Motor neuron (in vitro differentiated cells): ENCODE measurements at regions not wholly inside any gene's neighbourhood (a gene's known extent, or its start where the extent isn't known, plus 50 kb on each side); places are given as distances from the start of the nearest gene placed in this dataset.

Source experiments
- ATAC-seq, 8 experiments: fragments of 200-7000 bp; cut with Tn5 transposase; replicated peaks in 6 of 8; 2 replicates each; pipeline ENCODE4 v1.8.0; 2021; ENCODE audit warnings: mild to moderate bottlenecking in 8 of 8, moderate library complexity in 8 of 8
- H3K27ac ChIP-seq, 2 donors: fragments of 250-450 bp; sonication (Bioruptor Pico); 2 replicates each; pipeline ENCODE4 v1.9.0; 2021; ENCODE audit warnings: antibody characterized with exemption in 2 of 2, mild to moderate bottlenecking in 2 of 2, moderate library complexity in 1 of 2
- H3K4me1 ChIP-seq, 2 donors: fragments of 250-450 bp; sonication (Bioruptor Pico); replicated peaks in 1 of 2; 2 replicates each; pipeline ENCODE4 v1.6.1; 2021; ENCODE audit warnings: antibody characterized with exemption in 2 of 2, mild to moderate bottlenecking in 2 of 2, moderate library complexity in 1 of 2
- H3K4me3 ChIP-seq, 5 donors: fragments of 250-450 bp; sonication (Bioruptor Pico); 2 replicates each; pipeline ENCODE4 v1.9.0; 2021; ENCODE audit warnings: antibody characterized with exemption in 5 of 5, mild to moderate bottlenecking in 5 of 5, moderate library complexity in 4 of 5
- WGBS, 10 experiments: fragments of 450-650 bp; shearing (Covaris generic); methylation state at CpG; one replicate each; pipeline ENCODE4 v1.0.0; 2022; 5-methylcytosine and 5-hydroxymethylcytosine counted together
- in situ Hi-C, 9 experiments: fragments of 400-800 bp; cut with MboI; loops; one replicate each; pipeline ENCODE4 v1.15.0; 2021; ENCODE audit warnings: low sequenced_read_pairs in 9 of 9, low pct_unique_long_range_greater_than_20kb in 2 of 9; ENCODE audit not compliant: unreplicated experiment in 9 of 9

- WGBS, 10 experiments, result 0 to 100% (median 92%) methylated on average over 1 to 5 of the region's 7 CpGs; no CpG with 5 or more reads in 2 of the 10 experiments
- peak in 2 of 8 experiments; percentile 19 to 49 for ATAC-seq
- in situ Hi-C loops, result loop anchor here in 1 of 9 experiments (25.0 kb wide), 1 partner anchor 99 kb away; no protein-coding TSS in a partner anchor
- H3K4me3 ChIP-seq, result no peak overlapping the region
- peaks cover 16 to 26% of the 10 kb centered on the region in 2 donors for H3K4me1 ChIP-seq
- H3K27ac ChIP-seq, result no peak overlapping the region
Observed at GRCh38 chr1:93738075-93738622, 56.5 kb upstream of the BCAR3 start.

GRCh38 chr1:93735722-93736121, 54.1 kb upstream of the BCAR3 start:
- WGBS, 10 experiments, result 60 to 100% (median 97%) methylated on average over 1 to 3 of the region's 3 CpGs; no CpG with 5 or more reads in 1 of the 10 experiments
- ATAC-seq, result no peak
- Histone ChIP-seq H3K4me3 (no peak overlapping the region), H3K27ac (no peak overlapping the region), H3K4me1 (peaks cover 19 to 23% of the 10 kb centered on the region in 2 donors)
- in situ Hi-C loops, result loop anchor here in 1 of 9 experiments (25.0 kb wide), 1 partner anchor 102 kb away; no protein-coding TSS in a partner anchor

GRCh38 chr1:93734999-93735398, 53.4 kb upstream of the BCAR3 start:
- WGBS, 10 experiments, result 70 to 100% (median 87%) methylated on average over 1 to 2 of the region's 2 CpGs; no CpG with 5 or more reads in 3 of the 10 experiments
- Histone ChIP-seq H3K27ac (no peak overlapping the region), H3K4me3 (no peak overlapping the region), H3K4me1 (peaks cover 12 to 15% of the 10 kb centered on the region in 2 donors)
- in situ Hi-C loops, result loop anchor here in 1 of 9 experiments (25.0 kb wide), 1 partner anchor 102 kb away; no protein-coding TSS in a partner anchor
- no peak for ATAC-seq

GRCh38 chr1:93733340-93733739, 51.7 kb upstream of the BCAR3 start:
- in situ Hi-C loops, result loop anchor here in 1 of 9 experiments (25.0 kb wide), 1 partner anchor 104 kb away; no protein-coding TSS in a partner anchor
- no peak for ATAC-seq
- Histone ChIP-seq H3K27ac (no peak overlapping the region), H3K4me1 (peaks cover 3 to 7% of the 10 kb centered on the region in 2 donors), H3K4me3 (no peak overlapping the region)
- 74 to 100% (median 82%) methylated on average over 1 to 6 of the region's 7 CpGs; no CpG with 5 or more reads in 3 of the 10 experiments for WGBS, 10 experiments

GRCh38 chr1:93732514-93732913, 50.9 kb upstream of the BCAR3 start:
- H3K4me3 ChIP-seq, result no peak overlapping the region
- ATAC-seq, result no peak
- no peak overlapping the region for H3K27ac ChIP-seq
- peaks cover 6 to 11% of the 10 kb centered on the region in 2 donors for H3K4me1 ChIP-seq
- in situ Hi-C loops, result loop anchor here in 1 of 9 experiments (25.0 kb wide), 1 partner anchor 105 kb away; no protein-coding TSS in a partner anchor
- WGBS, 10 experiments, result 10 to 59% (median 36%) methylated on average over 2 to 4 of the region's 4 CpGs
